ENCODE measurements at regions not wholly inside any gene's neighbourhood (a gene's known extent, or its start where the extent isn't known, plus 50 kb on each side); places are given as distances from the start of the nearest gene placed in this dataset.

GRCh38 chr9:38153152-38153909 lies 84.3 kb upstream of the SHB start (continued):
- TF ChIP-seq ZNF772 (CRISPR knock-in tag; IDR thresholded peaks at IDR 0.05) (no peak), HOMEZ (CRISPR knock-in tag; IDR thresholded peaks at IDR 0.05; ENCODE audit: low read depth) (no peak), ZNF883 (CRISPR knock-in tag; IDR thresholded peaks at IDR 0.05; ENCODE audit: not compliant biosample characterization) (no peak), ZSCAN5A (CRISPR knock-in tag; IDR thresholded peaks at IDR 0.05; ENCODE audit: borderline replicate concordance) (no peak), ZNF501 (CRISPR knock-in tag; IDR thresholded peaks at IDR 0.05) (no peak), SIN3A (IDR thresholded peaks at IDR 0.05; ENCODE audit: borderline replicate concordance, low read depth, low read length) (no peak), ZNF382 (CRISPR knock-in tag; IDR thresholded peaks at IDR 0.05; ENCODE audit: borderline replicate concordance) (no peak), ZBTB49 (CRISPR knock-in tag; IDR thresholded peaks at IDR 0.05; ENCODE audit: borderline replicate concordance) (no peak), ZNF644 (CRISPR knock-in tag; IDR thresholded peaks at IDR 0.05; ENCODE audit: low read depth) (no peak), DR1 (CRISPR knock-in tag; IDR thresholded peaks at IDR 0.05) (no peak), PAX8 (CRISPR knock-in tag; IDR thresholded peaks at IDR 0.05; ENCODE audit: borderline replicate concordance) (no peak), DNMT1 (CRISPR knock-in tag; IDR thresholded peaks at IDR 0.05) (no peak), XBP1 (CRISPR knock-in tag; IDR thresholded peaks at IDR 0.05) (no peak), ZBTB40 (IDR thresholded peaks at IDR 0.05) (no peak), ZBTB40 (CRISPR knock-in tag; IDR thresholded peaks at IDR 0.05) (0 out of 2 replicates have a peak, but pooled peaks have one; percentile 20)
